Keratinocyte (primary cell): ENCODE measurements at regions not wholly inside any gene's neighbourhood (a gene's known extent, or its start where the extent isn't known, plus 50 kb on each side); places are given as distances from the start of the nearest gene placed in this dataset.

Experiments used
- DNase-seq: peaks from one replicate; pipeline ENCODE4 v3.0.0-alpha.2; 2011; ENCODE audit warnings: low read depth, missing footprints, low spot score
- FAIRE-seq: peaks from 2 replicates; lab custom pipeline; 2011; peaks lifted over from hg19 to GRCh38; lab: Jason Lieb, UNC
- H2AFZ ChIP-seq: 2 replicates; pipeline ENCODE4 v1.6.0; 2012; ENCODE audit warnings: low read length, control low read depth, inconsistent platforms; ENCODE audit not compliant: control insufficient read depth
- H3K27ac ChIP-seq: 2 replicates; pipeline ENCODE4 v1.5.1; 2011; ENCODE audit warnings: low read length; ENCODE audit not compliant: control insufficient read depth, insufficient read depth
- H3K27me3 ChIP-seq: 3 replicates; pipeline ENCODE4 v1.6.0; 2011; ENCODE audit warnings: low read length; ENCODE audit not compliant: control insufficient read depth, insufficient read depth; ENCODE audit errors: extremely low read depth
- H3K36me3 ChIP-seq, 2 experiments: 2 replicates in 1 of 2; 3 replicates in 1 of 2; pipeline ENCODE4 v1.5.1; 2011; ENCODE audit warnings: low read length in 2 of 2, mild to moderate bottlenecking in 1 of 2; ENCODE audit not compliant: control insufficient read depth in 2 of 2, insufficient read depth in 2 of 2; ENCODE audit errors: extremely low read depth in 1 of 2
- H3K4me1 ChIP-seq: 3 replicates; pipeline ENCODE4 v1.5.1; 2011; ENCODE audit warnings: low read length; ENCODE audit not compliant: control insufficient read depth, insufficient read depth; ENCODE audit errors: extremely low read depth
- H3K4me2 ChIP-seq: 3 replicates; pipeline ENCODE4 v1.6.0; 2011; ENCODE audit warnings: low read depth, low read length; ENCODE audit not compliant: control insufficient read depth, insufficient read depth; ENCODE audit errors: extremely low read depth
- H3K4me3 ChIP-seq, 3 experiments: fragments of 200-600 bp in 1 of 3; sonication (generic) in 1 of 3; 2 replicates in 2 of 3; 3 replicates in 1 of 3; pipeline ENCODE4 v1.5.1; 2011 to 2016; ENCODE audit warnings: low read length in 3 of 3, mild to moderate bottlenecking in 3 of 3, control low read depth in 2 of 3, inconsistent platforms in 1 of 3, low read depth in 1 of 3, mixed read lengths in 1 of 3, mixed run types in 1 of 3, moderate library complexity in 1 of 3; ENCODE audit not compliant: control insufficient read depth in 2 of 3, insufficient read depth in 2 of 3; ENCODE audit errors: extremely low read depth in 1 of 3
- H3K79me2 ChIP-seq: 2 replicates; pipeline ENCODE4 v1.6.0; 2012; ENCODE audit warnings: low read length; ENCODE audit not compliant: control insufficient read depth, insufficient read depth
- H3K9ac ChIP-seq: 3 replicates; pipeline ENCODE4 v1.6.0; 2011; ENCODE audit warnings: low read length; ENCODE audit not compliant: control insufficient read depth, insufficient read depth; ENCODE audit errors: extremely low read depth
- H3K9me1 ChIP-seq: 3 replicates; pipeline ENCODE4 v1.6.0; 2011; ENCODE audit warnings: low read length; ENCODE audit not compliant: control insufficient read depth, insufficient read depth; ENCODE audit errors: extremely low read depth
- H3K9me3 ChIP-seq: 2 replicates; pipeline ENCODE4 v1.5.1; 2012; ENCODE audit warnings: low read depth, low read length; ENCODE audit not compliant: control insufficient read depth
- H4K20me1 ChIP-seq: 3 replicates; pipeline ENCODE4 v1.6.0; 2011; ENCODE audit warnings: low read length; ENCODE audit not compliant: control insufficient read depth, insufficient read depth; ENCODE audit errors: extremely low read depth
- CTCF ChIP-seq, 3 experiments: IDR thresholded peaks in 1 of 3; conservative IDR thresholded peaks in 1 of 3; optimal IDR thresholded peaks in 1 of 3; 2 replicates in 2 of 3; 3 replicates in 1 of 3; pipeline versions ENCODE3 to v1.5.1; 2011; ENCODE audit warnings: low read length in 3 of 3, mild to moderate bottlenecking in 3 of 3, moderate library complexity in 2 of 3, control low read depth in 1 of 3, inconsistent platforms in 1 of 3; ENCODE audit not compliant: insufficient read depth in 2 of 3; ENCODE audit errors: extremely low read depth in 1 of 3
- EZH2 ChIP-seq: IDR thresholded peaks from one replicate; pipeline ENCODE4 v1.6.1; 2012; ENCODE audit warnings: inconsistent platforms, mild to moderate bottlenecking, low read length, moderate library complexity
- dilution Hi-C: fragments of 300-500 bp; cut with MboI; formaldehyde crosslinking; loops from one replicate; pipeline ENCODE4 v1.7.0; 2020; ENCODE audit warnings: low sequenced_read_pairs; ENCODE audit not compliant: extremely low pct_ligation_motif_present

GRCh38 chr12:65756956-65757511, 67.2 kb upstream of the HMGA2 start:
- H3K27me3 ChIP-seq = no peaks in the 10 kb centered on the region
- no peak for DNase-seq
- no peaks in the 10 kb centered on the region for H3K79me2 ChIP-seq
- no peak overlapping the region for H2AFZ ChIP-seq
- H3K27ac ChIP-seq = no peak overlapping the region
- TF ChIP-seq EZH2 (no peak), CTCF (optimal IDR thresholded peaks at IDR 0.05 in 1 of 3, IDR thresholded peaks at IDR 0.05 in 1 of 3, conservative IDR thresholded peaks at IDR 0.05 in 1 of 3; ENCODE audit: extremely low read depth in 1 of 3, insufficient read depth in 2 of 3, low read length in 3 of 3) (no peak)
- H3K4me1 ChIP-seq = no peaks in the 10 kb centered on the region
- no peak overlapping the region for H3K4me3 ChIP-seq
- dilution Hi-C loops = no loop called here
- no peaks in the 10 kb centered on the region for H3K9me1 ChIP-seq
- H3K9ac ChIP-seq = no peak overlapping the region
- H3K9me3 ChIP-seq = no peaks in the 10 kb centered on the region
- H4K20me1 ChIP-seq = no peaks in the 10 kb centered on the region
- peak; percentile 9 for FAIRE-seq
- H3K4me2 ChIP-seq = no peak overlapping the region
- H3K36me3 ChIP-seq = no peaks in the 10 kb centered on the region

- Histone ChIP-seq H3K27ac (no peak overlapping the region), H3K4me2 (no peak overlapping the region), H3K36me3 (no peaks in the 10 kb centered on the region), H3K79me2 (no peaks in the 10 kb centered on the region), H3K9me1 (no peaks in the 10 kb centered on the region), H3K9me3 (no peaks in the 10 kb centered on the region), H2AFZ (no peak overlapping the region), H3K27me3 (no peaks in the 10 kb centered on the region), H3K9ac (no peak overlapping the region), H4K20me1 (no peaks in the 10 kb centered on the region), H3K4me3 (no peak overlapping the region), H3K4me1 (peaks cover 8% of the 10 kb centered on the region)
- DNase-seq (no peak), FAIRE-seq (no peak)
- dilution Hi-C loops = no loop called here
- no peak for TF ChIP-seq EZH2
These were observed 65.9 kb upstream of the HMGA2 start for GRCh38 chr12:65758401-65758800.

GRCh38 chr12:65759735-65760134, 64.5 kb upstream of the HMGA2 start:
- dilution Hi-C loops = no loop called here
- Histone ChIP-seq H3K36me3 (no peaks in the 10 kb centered on the region), H3K9me1 (no peaks in the 10 kb centered on the region), H3K4me3 (no peak overlapping the region), H3K9me3 (no peaks in the 10 kb centered on the region), H3K4me1 (peaks cover 22% of the 10 kb centered on the region), H3K79me2 (no peaks in the 10 kb centered on the region), H4K20me1 (no peaks in the 10 kb centered on the region), H3K27me3 (no peaks in the 10 kb centered on the region), H2AFZ (no peak overlapping the region), H3K4me2 (no peak overlapping the region), H3K9ac (no peak overlapping the region), H3K27ac (no peak overlapping the region)
- DNase-seq (no peak), FAIRE-seq (no peak)
- TF ChIP-seq EZH2 (no peak), CTCF (optimal IDR thresholded peaks at IDR 0.05 in 1 of 3, IDR thresholded peaks at IDR 0.05 in 1 of 3, conservative IDR thresholded peaks at IDR 0.05 in 1 of 3; ENCODE audit: extremely low read depth in 1 of 3, insufficient read depth in 2 of 3, low read length in 3 of 3) (no peak)
